Ureter (tissue), 1 donor: ENCODE measurements at regions not wholly inside any gene's neighbourhood (a gene's known extent, or its start where the extent isn't known, plus 50 kb on each side); places are given as distances from the start of the nearest gene placed in this dataset.
"Not testable (repeated sequence)": the region's sequence is repeated elsewhere in the genome, so short reads cannot be mapped to it uniquely, and the experiment has no call there.

Source experiments
- DNase-seq: peaks from one replicate; pipeline ENCODE4 v3.0.0-alpha.2; 2020; ENCODE audit warnings: low spot score
- donor health status: DM: yes; HTN: yes; CAD: no.

GRCh38 chr10:80697926-80698325 lies 160.2 kb downstream of the SH2D4B start:
- DNase-seq: no peak

GRCh38 chr10:80699602-80700039 lies 161.9 kb downstream of the SH2D4B start:
- peak; percentile 83 for DNase-seq

- no peak for DNase-seq
These were observed 162.6 kb downstream of the SH2D4B start for GRCh38 chr10:80700252-80700651.

GRCh38 chr10:80700760-80701444 lies 163.2 kb downstream of the SH2D4B start:
- DNase-seq: no peak

GRCh38 chr10:80701706-80702105 lies 164.0 kb downstream of the SH2D4B start:
- DNase-seq: no peak

GRCh38 chr10:80702143-80702542 lies 164.4 kb downstream of the SH2D4B start:
- DNase-seq: no peak

GRCh38 chr10:80705899-80706298 lies 168.2 kb downstream of the SH2D4B start:
- DNase-seq: no peak

- no peak for DNase-seq
These were observed 170.5 kb downstream of the SH2D4B start for GRCh38 chr10:80708185-80708584.

- DNase-seq: no peak
These were observed 171.1 kb downstream of the SH2D4B start for GRCh38 chr10:80708808-80709207.

- DNase-seq: no peak
These were observed 172.2 kb downstream of the SH2D4B start for GRCh38 chr10:80709866-80710265.

GRCh38 chr10:80713398-80713928 lies 175.8 kb downstream of the SH2D4B start:
- no peak for DNase-seq

- DNase-seq: no peak
These were observed 176.9 kb downstream of the SH2D4B start for GRCh38 chr10:80714566-80714965.

GRCh38 chr10:80718024-80718423 lies 180.3 kb downstream of the SH2D4B start:
- DNase-seq: no peak

GRCh38 chr10:80719935-80720334 lies 182.2 kb downstream of the SH2D4B start:
- DNase-seq: no peak

GRCh38 chr10:80720549-80720948 lies 182.8 kb downstream of the SH2D4B start:
- DNase-seq: no peak

GRCh38 chr10:80728354-80728753 lies 190.7 kb downstream of the SH2D4B start:
- not testable (repeated sequence) for DNase-seq

GRCh38 chr10:80729896-80730295 lies 192.2 kb downstream of the SH2D4B start:
- DNase-seq: no peak

GRCh38 chr10:80730522-80730921 lies 192.8 kb downstream of the SH2D4B start:
- DNase-seq: no peak

- DNase-seq: no peak
These were observed 196.9 kb downstream of the SH2D4B start for GRCh38 chr10:80734589-80734988.

- no peak for DNase-seq
These were observed 199.5 kb downstream of the SH2D4B start for GRCh38 chr10:80737209-80737608.

GRCh38 chr10:80739328-80739727 lies 201.6 kb downstream of the SH2D4B start:
- DNase-seq: no peak

- no peak for DNase-seq
These were observed 202.4 kb downstream of the SH2D4B start for GRCh38 chr10:80739963-80740715.

GRCh38 chr10:80741278-80741677 lies 203.6 kb downstream of the SH2D4B start:
- no peak for DNase-seq
